Nephron progenitor cell (in vitro differentiated cells): ENCODE measurements at regions not wholly inside any gene's neighbourhood (a gene's known extent, or its start where the extent isn't known, plus 50 kb on each side); places are given as distances from the start of the nearest gene placed in this dataset.

Experiments used
- DNase-seq: peaks from one replicate; pipeline ENCODE4 v3.0.0; 2021
- H3K27ac Mint-ChIP-seq: 2 replicates; pipeline ENCODE4 v1.8.0; 2021; ENCODE audit warnings: mild to moderate bottlenecking, moderate library complexity, mixed read lengths
- H3K27me3 Mint-ChIP-seq: 2 replicates; pipeline ENCODE4 v1.8.0; 2021; ENCODE audit warnings: mild to moderate bottlenecking, low read depth, mixed read lengths; ENCODE audit not compliant: poor library complexity
- H3K36me3 Mint-ChIP-seq: 2 replicates; pipeline ENCODE4 v1.8.0; 2021; ENCODE audit warnings: low read depth, mixed read lengths
- H3K4me1 Mint-ChIP-seq: 2 replicates; pipeline ENCODE4 v1.8.0; 2021; ENCODE audit warnings: mixed read lengths
- H3K4me3 Mint-ChIP-seq: 2 replicates; pipeline ENCODE4 v1.8.0; 2021; ENCODE audit warnings: mild to moderate bottlenecking, moderate library complexity, mixed read lengths
- H3K9me3 Mint-ChIP-seq: 2 replicates; pipeline ENCODE4 v1.8.0; 2021; ENCODE audit warnings: mild to moderate bottlenecking, moderate library complexity, mixed read lengths
- TF ChIP-seq, protein P1 (sequence below): fragments of 200-600 bp; sonication (generic); IDR thresholded peaks from 2 replicates; pipeline ENCODE4 v1.5.0; 2021; ENCODE audit warnings: antibody characterized with exemption

DNA sequence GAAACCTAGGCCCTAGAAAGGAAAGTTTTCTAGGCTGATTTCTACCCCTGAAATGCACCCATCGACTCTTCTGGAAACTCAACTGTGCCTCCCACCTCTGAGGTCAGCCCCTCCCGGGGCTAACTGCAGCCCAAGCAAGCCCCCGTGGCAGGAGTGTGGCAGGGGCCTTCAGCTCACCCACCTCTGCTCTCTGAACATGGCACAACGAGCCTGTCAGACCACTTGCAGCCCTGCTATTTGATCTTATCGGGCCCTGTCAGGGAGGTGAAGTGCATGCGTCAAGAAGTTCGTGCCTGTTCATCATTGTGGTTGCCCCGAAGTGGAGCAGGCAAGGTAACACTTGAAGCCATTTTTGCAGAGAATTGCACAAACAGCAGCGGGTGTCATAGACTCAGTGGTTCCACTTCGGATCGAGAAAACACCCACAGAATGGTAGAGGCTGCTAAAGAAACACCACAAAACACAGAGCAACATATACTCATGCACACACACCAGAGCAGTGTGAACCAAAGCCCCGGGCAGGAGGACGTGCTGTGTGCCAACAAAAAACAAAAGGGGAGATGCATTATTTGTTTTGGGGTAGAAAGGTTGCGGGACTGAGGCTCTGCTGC is 262.7 kb downstream of the ETS1 start:
- no peak for DNase-seq
- Mint-ChIP-seq H3K27ac (no peak overlapping the region), H3K4me3 (no peak overlapping the region), H3K4me1 (peaks cover 84% of the 10 kb centered on the region), H3K36me3 (peaks cover 5% of the 10 kb centered on the region), H3K9me3 (peaks cover 9% of the 10 kb centered on the region), H3K27me3 (peaks cover 20% of the 10 kb centered on the region)
- TF ChIP-seq, protein P1, sequence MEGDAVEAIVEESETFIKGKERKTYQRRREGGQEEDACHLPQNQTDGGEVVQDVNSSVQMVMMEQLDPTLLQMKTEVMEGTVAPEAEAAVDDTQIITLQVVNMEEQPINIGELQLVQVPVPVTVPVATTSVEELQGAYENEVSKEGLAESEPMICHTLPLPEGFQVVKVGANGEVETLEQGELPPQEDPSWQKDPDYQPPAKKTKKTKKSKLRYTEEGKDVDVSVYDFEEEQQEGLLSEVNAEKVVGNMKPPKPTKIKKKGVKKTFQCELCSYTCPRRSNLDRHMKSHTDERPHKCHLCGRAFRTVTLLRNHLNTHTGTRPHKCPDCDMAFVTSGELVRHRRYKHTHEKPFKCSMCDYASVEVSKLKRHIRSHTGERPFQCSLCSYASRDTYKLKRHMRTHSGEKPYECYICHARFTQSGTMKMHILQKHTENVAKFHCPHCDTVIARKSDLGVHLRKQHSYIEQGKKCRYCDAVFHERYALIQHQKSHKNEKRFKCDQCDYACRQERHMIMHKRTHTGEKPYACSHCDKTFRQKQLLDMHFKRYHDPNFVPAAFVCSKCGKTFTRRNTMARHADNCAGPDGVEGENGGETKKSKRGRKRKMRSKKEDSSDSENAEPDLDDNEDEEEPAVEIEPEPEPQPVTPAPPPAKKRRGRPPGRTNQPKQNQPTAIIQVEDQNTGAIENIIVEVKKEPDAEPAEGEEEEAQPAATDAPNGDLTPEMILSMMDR, result no peak

- Mint-ChIP-seq H3K27me3 (peaks cover 20% of the 10 kb centered on the region), H3K4me1 (peaks cover 81% of the 10 kb centered on the region), H3K4me3 (no peak overlapping the region), H3K36me3 (peaks cover 5% of the 10 kb centered on the region), H3K9me3 (peaks cover 9% of the 10 kb centered on the region), H3K27ac (peak overlapping the region; percentile 24)
- DNase-seq, result no peak
- TF ChIP-seq, protein P1, result no peak
Observed at GRCh38 chr11:128324051-128324481, 263.3 kb downstream of the ETS1 start.

DNA sequence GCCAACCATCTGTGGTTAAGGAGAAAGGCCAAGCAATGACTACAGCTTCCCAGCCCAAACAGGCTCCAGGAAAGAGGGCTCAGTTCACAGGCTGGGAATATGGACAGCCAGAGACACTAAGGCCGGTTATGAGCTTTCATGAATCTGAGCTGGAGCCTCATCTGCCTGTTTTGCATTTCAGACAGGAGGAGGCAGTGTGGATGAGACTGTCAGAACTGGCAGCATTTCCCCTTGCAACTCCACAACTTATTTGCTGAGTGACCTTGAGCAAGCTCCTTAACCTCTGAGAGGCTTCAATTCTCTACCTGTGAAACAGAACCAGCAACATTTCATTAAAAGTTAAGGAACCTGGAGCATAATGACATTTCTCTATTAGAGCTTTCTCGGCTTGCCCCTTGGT is 264.0 kb downstream of the ETS1 start:
- TF ChIP-seq, protein P1, result no peak
- DNase-seq, result no peak
- peaks cover 5% of the 10 kb centered on the region for H3K36me3 Mint-ChIP-seq
- H3K9me3 Mint-ChIP-seq, result peaks cover 15% of the 10 kb centered on the region
- no peak overlapping the region for H3K4me3 Mint-ChIP-seq
- H3K27ac Mint-ChIP-seq, result peak overlapping the region; percentile 24
- peaks cover 74% of the 10 kb centered on the region for H3K4me1 Mint-ChIP-seq
- peaks cover 20% of the 10 kb centered on the region for H3K27me3 Mint-ChIP-seq

- H3K4me1 Mint-ChIP-seq, result peaks cover 38% of the 10 kb centered on the region
- H3K9me3 Mint-ChIP-seq, result peaks cover 47% of the 10 kb centered on the region
- no peak for DNase-seq
- H3K27ac Mint-ChIP-seq, result no peak overlapping the region
- peaks cover 17% of the 10 kb centered on the region for H3K27me3 Mint-ChIP-seq
- H3K4me3 Mint-ChIP-seq, result no peak overlapping the region
- H3K36me3 Mint-ChIP-seq, result peaks cover 19% of the 10 kb centered on the region
- TF ChIP-seq, protein P1, result no peak
Observed at GRCh38 chr11:128318856-128319474, 268.4 kb downstream of the ETS1 start.

DNA sequence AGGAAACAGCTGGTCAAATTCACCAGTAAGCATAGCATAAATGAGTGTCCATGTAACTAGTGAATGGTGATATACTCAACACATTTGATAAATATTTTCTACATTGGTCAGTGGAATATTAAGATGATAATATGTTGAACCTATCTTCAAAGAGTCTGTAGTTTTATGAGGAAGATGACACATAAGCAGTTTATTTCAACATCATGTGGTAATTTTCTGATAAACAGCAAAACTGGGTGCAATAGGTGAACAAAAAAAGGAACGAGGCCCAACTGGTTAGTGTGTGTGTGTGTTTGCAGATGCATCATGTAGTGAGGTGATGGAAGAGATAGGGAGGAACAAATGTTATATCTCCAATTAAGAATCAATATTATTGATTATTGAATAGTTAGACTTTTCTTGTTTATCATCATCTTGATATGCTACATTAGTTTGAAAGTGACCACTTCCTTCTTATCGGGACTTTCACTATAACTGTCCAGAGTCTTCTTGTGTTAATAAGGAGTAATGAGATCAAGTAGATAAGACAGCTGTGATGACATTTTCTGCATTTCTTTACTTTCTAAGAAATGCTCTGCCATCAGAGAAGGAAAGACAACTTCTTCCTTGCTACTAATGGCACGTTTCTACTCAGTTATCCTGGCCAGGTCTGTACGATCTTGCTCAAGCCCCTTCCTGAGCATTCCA is 270.7 kb downstream of the ETS1 start:
- Mint-ChIP-seq H3K27ac (no peak overlapping the region), H3K4me1 (peaks cover 15% of the 10 kb centered on the region), H3K9me3 (peaks cover 54% of the 10 kb centered on the region), H3K4me3 (no peak overlapping the region), H3K27me3 (peaks cover 4% of the 10 kb centered on the region), H3K36me3 (peaks cover 25% of the 10 kb centered on the region)
- TF ChIP-seq, protein P1, result no peak
- DNase-seq, result no peak
